Neutrophil (primary cell): ENCODE measurements at regions not wholly inside any gene's neighbourhood (a gene's known extent, or its start where the extent isn't known, plus 50 kb on each side); places are given as distances from the start of the nearest gene placed in this dataset.

Experiments
- H3K27ac ChIP-seq: fragments of 200-600 bp; sonication (generic); 2 replicates; pipeline ENCODE4 v1.5.1; 2016; ENCODE audit warnings: mild to moderate bottlenecking, moderate library complexity
- H3K27me3 ChIP-seq: fragments of 200-600 bp; sonication (generic); 2 replicates; pipeline ENCODE4 v1.6.0; 2016; ENCODE audit warnings: mild to moderate bottlenecking
- H3K36me3 ChIP-seq: fragments of 200-600 bp; sonication (generic); 2 replicates; pipeline ENCODE4 v1.5.1; 2017
- H3K4me1 ChIP-seq, 2 experiments: fragments of 200-600 bp in 1 of 2; sonication (generic) in 1 of 2; 1 replicate in 1 of 2; 2 replicates in 1 of 2; pipeline versions ENCODE4 v1.5.1 to v1.6.1; 2013 to 2016; ENCODE audit warnings: low read depth in 1 of 2, low read length in 1 of 2, mild to moderate bottlenecking in 1 of 2, moderate library complexity in 1 of 2; ENCODE audit not compliant: control insufficient read depth in 1 of 2, insufficient read depth in 1 of 2
- H3K4me3 ChIP-seq, 2 experiments: fragments of 200-600 bp in 1 of 2; sonication (generic) in 1 of 2; 1 replicate in 1 of 2; 2 replicates in 1 of 2; pipeline ENCODE4 v1.5.1; 2013 to 2016; ENCODE audit warnings: low read depth in 1 of 2, low read length in 1 of 2, mild to moderate bottlenecking in 1 of 2, moderate library complexity in 1 of 2
- H3K9me3 ChIP-seq: fragments of 200-600 bp; sonication (generic); 2 replicates; pipeline ENCODE4 v1.5.1; 2016
- CTCF ChIP-seq: fragments of 200-600 bp; sonication (generic); IDR thresholded peaks from 2 replicates; pipeline ENCODE4 v1.5.1; 2016; ENCODE audit warnings: antibody characterized with exemption

GRCh38 chr10:3239066-3239919 is 66.7 kb upstream of the PITRM1 start:
- Histone ChIP-seq H3K27ac (no peak overlapping the region), H3K36me3 (no peaks in the 10 kb centered on the region)

GRCh38 chr10:3238115-3238871 is 65.7 kb upstream of the PITRM1 start:
- Histone ChIP-seq H3K27me3 (peaks cover 19% of the 10 kb centered on the region), H3K27ac (no peak overlapping the region), H3K9me3 (no peaks in the 10 kb centered on the region), H3K4me3 (no peak overlapping the region), H3K4me1 (no peaks in the 10 kb centered on the region), H3K36me3 (no peaks in the 10 kb centered on the region)
- no peak for TF ChIP-seq CTCF

More at GRCh38 chr10:3239066-3239919, 66.7 kb upstream of the PITRM1 start:
- no peaks in the 10 kb centered on the region for H3K4me1 ChIP-seq
- peaks cover 19% of the 10 kb centered on the region for H3K27me3 ChIP-seq
- no peak overlapping the region for H3K4me3 ChIP-seq
- H3K9me3 ChIP-seq: no peaks in the 10 kb centered on the region
- peak; percentile 86 for TF ChIP-seq CTCF

- no peaks in the 10 kb centered on the region for H3K4me1 ChIP-seq
- H3K9me3 ChIP-seq: no peaks in the 10 kb centered on the region
- no peak overlapping the region for H3K27ac ChIP-seq
- TF ChIP-seq CTCF: no peak
- no peaks in the 10 kb centered on the region for H3K36me3 ChIP-seq
- no peak overlapping the region for H3K4me3 ChIP-seq
- peaks cover 23% of the 10 kb centered on the region for H3K27me3 ChIP-seq
Observed at GRCh38 chr10:3237530-3237929, 64.9 kb upstream of the PITRM1 start.

- Histone ChIP-seq H3K4me3 (no peak overlapping the region), H3K4me1 (no peaks in the 10 kb centered on the region), H3K27me3 (peaks cover 20% of the 10 kb centered on the region), H3K27ac (no peak overlapping the region), H3K36me3 (no peaks in the 10 kb centered on the region), H3K9me3 (no peaks in the 10 kb centered on the region)
- no peak for TF ChIP-seq CTCF
Observed at GRCh38 chr10:3236644-3237404, 64.2 kb upstream of the PITRM1 start.

- Histone ChIP-seq H3K27ac (no peak overlapping the region), H3K36me3 (no peaks in the 10 kb centered on the region), H3K4me1 (no peaks in the 10 kb centered on the region), H3K9me3 (no peaks in the 10 kb centered on the region), H3K4me3 (no peak overlapping the region), H3K27me3 (peaks cover 14% of the 10 kb centered on the region)
- TF ChIP-seq CTCF: no peak
Observed at GRCh38 chr10:3235996-3236510, 63.5 kb upstream of the PITRM1 start.
